Suppressor macrophage treated with lipopolysaccharide for 4 hours (primary cell): ENCODE measurements at regions not wholly inside any gene's neighbourhood (a gene's known extent, or its start where the extent isn't known, plus 50 kb on each side); places are given as distances from the start of the nearest gene placed in this dataset.

Experiments used
- DNase-seq: peaks from one replicate; pipeline ENCODE4 v3.0.0-alpha.2; 2020

- DNase-seq, result no peak
Observed at GRCh38 chr7:96402913-96403312, 81.0 kb upstream of the SLC25A13 start.

- no peak for DNase-seq
Observed at GRCh38 chr7:96401200-96401599, 79.3 kb upstream of the SLC25A13 start.

GRCh38 chr7:96400518-96400917 is 78.6 kb upstream of the SLC25A13 start:
- DNase-seq, result no peak

- DNase-seq, result no peak
Observed at GRCh38 chr7:96400001-96400400, 78.1 kb upstream of the SLC25A13 start.

GRCh38 chr7:96397936-96398598 is 76.2 kb upstream of the SLC25A13 start:
- no peak for DNase-seq

- no peak for DNase-seq
Observed at GRCh38 chr7:96388620-96389383, 66.9 kb upstream of the SLC25A13 start.

- DNase-seq, result peak; percentile 11
Observed at GRCh38 chr7:96388166-96388565, 66.3 kb upstream of the SLC25A13 start.

- no peak for DNase-seq
Observed at GRCh38 chr7:96380111-96380512, 58.2 kb upstream of the SLC25A13 start.

GRCh38 chr7:96377399-96377798 is 55.5 kb upstream of the SLC25A13 start:
- no peak for DNase-seq
